OCI-LY1 (cell line): ENCODE measurements at regions not wholly inside any gene's neighbourhood (a gene's known extent, or its start where the extent isn't known, plus 50 kb on each side); places are given as distances from the start of the nearest gene placed in this dataset.

Experiments used
- H2AFZ ChIP-seq: fragments of 200-600 bp; sonication (generic), shearing (Covaris generic); 2 replicates; pipeline ENCODE4 v1.6.0; 2014; ENCODE audit warnings: antibody characterized with exemption, mild to moderate bottlenecking, low read length
- H3F3A ChIP-seq: fragments of 200-600 bp; sonication (generic), shearing (Covaris generic); 2 replicates; pipeline ENCODE4 v1.6.0; 2014; ENCODE audit warnings: mild to moderate bottlenecking, antibody characterized with exemption, low read length, moderate library complexity; ENCODE audit not compliant: insufficient read depth
- H3K27ac ChIP-seq: fragments of 200-600 bp; sonication (generic); 2 replicates; pipeline ENCODE4 v1.5.1; 2014; ENCODE audit warnings: low read length, mixed run types, mild to moderate bottlenecking, low read depth; ENCODE audit not compliant: poor library complexity, severe bottlenecking
- H3K27me3 ChIP-seq: fragments of 200-600 bp; sonication (generic); 2 replicates; pipeline ENCODE4 v1.6.0; 2014; ENCODE audit warnings: antibody characterized with exemption, mild to moderate bottlenecking, low read length, moderate library complexity; ENCODE audit not compliant: insufficient read depth
- H3K36me3 ChIP-seq: fragments of 200-600 bp; sonication (generic); 2 replicates; pipeline ENCODE4 v1.6.1; 2014; ENCODE audit warnings: mild to moderate bottlenecking, antibody characterized with exemption, low read length, moderate library complexity, mixed read lengths; ENCODE audit not compliant: insufficient read depth
- H3K4me1 ChIP-seq: fragments of 200-600 bp; sonication (generic); 2 replicates; pipeline ENCODE4 v1.5.1; 2014; ENCODE audit warnings: mild to moderate bottlenecking, low read length, moderate library complexity; ENCODE audit not compliant: insufficient read depth, severe bottlenecking
- H3K4me2 ChIP-seq: fragments of 200-600 bp; sonication (generic), shearing (Covaris generic); 2 replicates; pipeline ENCODE4 v1.6.1; 2014; ENCODE audit warnings: low read length
- H3K4me3 ChIP-seq: fragments of 200-600 bp; sonication (generic); 2 replicates; pipeline ENCODE4 v1.5.1; 2014; ENCODE audit warnings: low read length, low read depth, mild to moderate bottlenecking, mixed read lengths; ENCODE audit not compliant: poor library complexity, severe bottlenecking
- H3K79me2 ChIP-seq: fragments of 200-600 bp; shearing (Covaris generic); 2 replicates; pipeline ENCODE4 v1.6.1; 2016; ENCODE audit warnings: mixed run types, low read length, mixed read lengths; ENCODE audit not compliant: insufficient read depth
- H3K9ac ChIP-seq: fragments of 200-600 bp; sonication (generic), shearing (Covaris generic); 2 replicates; pipeline ENCODE4 v1.6.1; 2014; ENCODE audit warnings: mild to moderate bottlenecking, low read length, mixed read lengths
- H3K9me2 ChIP-seq: fragments of 200-600 bp; sonication (generic), shearing (Covaris generic); 2 replicates; pipeline ENCODE4 v1.6.1; 2014; ENCODE audit warnings: low read depth, mild to moderate bottlenecking, low read length, mixed read lengths
- H3K9me3 ChIP-seq: fragments of 200-600 bp; shearing (Covaris generic); 2 replicates; pipeline ENCODE4 v1.6.1; 2014; ENCODE audit warnings: low read length, mixed read lengths
- H4K20me1 ChIP-seq: fragments of 200-600 bp; sonication (generic), shearing (Covaris generic); 2 replicates; pipeline ENCODE4 v1.6.0; 2016; ENCODE audit warnings: mild to moderate bottlenecking, low read length; ENCODE audit not compliant: insufficient read depth
- CTCF ChIP-seq: fragments of 200-600 bp; sonication (generic), shearing (Covaris generic); IDR thresholded peaks from 2 replicates; pipeline ENCODE4 v1.5.1; 2017; ENCODE audit warnings: mild to moderate bottlenecking, antibody characterized with exemption, low read length, moderate library complexity, mixed read lengths
- EZH2 ChIP-seq: fragments of 200-600 bp; sonication (generic), shearing (Covaris generic); IDR thresholded peaks from 2 replicates; pipeline ENCODE4 v1.8.0; 2017; ENCODE audit warnings: borderline replicate concordance, mixed run types, mild to moderate bottlenecking, antibody characterized with exemption, low read length, moderate library complexity, mixed read lengths

GRCh38 chr21:23003951-23004350 lies 2005.7 kb downstream of the NCAM2 start:
- Histone ChIP-seq H3K9me3 (no peaks in the 10 kb centered on the region), H3K27ac (no peak overlapping the region), H3K79me2 (no peaks in the 10 kb centered on the region), H3K9me2 (no peaks in the 10 kb centered on the region), H3K4me1 (peaks cover 45% of the 10 kb centered on the region), H4K20me1 (no peaks in the 10 kb centered on the region), H2AFZ (no peak overlapping the region), H3K9ac (no peak overlapping the region), H3F3A (no peaks in the 10 kb centered on the region), H3K4me2 (peak overlapping the region; percentile 28; the same call in 1 of the 2 replicates), H3K36me3 (no peaks in the 10 kb centered on the region), H3K4me3 (peak overlapping the region; percentile 29), H3K27me3 (no peaks in the 10 kb centered on the region)
- no peak for TF ChIP-seq CTCF
- TF ChIP-seq EZH2 = no peak

DNA sequence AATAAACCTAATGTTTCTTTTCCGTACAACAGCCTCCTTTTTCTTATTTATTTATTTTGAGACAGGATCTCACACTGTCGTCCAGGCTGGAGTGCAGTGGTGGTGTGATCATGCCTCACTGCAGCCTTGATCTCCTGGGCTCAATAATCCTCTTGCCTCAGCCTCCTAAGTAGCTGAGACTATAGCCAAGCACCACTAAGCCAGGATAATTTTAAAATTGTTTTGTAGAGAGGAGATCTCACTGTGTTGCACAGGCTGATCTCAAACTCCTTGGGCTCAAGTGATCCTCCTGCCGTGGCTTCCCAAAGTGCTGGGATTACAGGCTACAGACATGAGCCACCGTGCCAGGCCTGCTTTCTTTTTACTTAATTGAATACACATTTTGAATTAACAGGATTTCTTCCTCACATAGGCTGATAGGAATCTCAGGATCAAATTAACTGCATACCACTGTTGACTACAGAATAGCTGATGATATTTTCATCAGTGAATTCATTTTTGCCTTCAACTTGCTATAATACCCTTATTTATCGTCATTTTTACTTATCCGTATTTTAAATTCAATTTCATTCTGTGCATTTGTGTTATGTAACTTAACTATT lies 2010.5 kb downstream of the NCAM2 start:
- Histone ChIP-seq H3K27ac (peak overlapping the region; percentile 56), H3F3A (no peaks in the 10 kb centered on the region), H3K79me2 (no peaks in the 10 kb centered on the region), H3K9me2 (no peaks in the 10 kb centered on the region), H3K36me3 (no peaks in the 10 kb centered on the region), H3K27me3 (no peaks in the 10 kb centered on the region), H3K4me1 (peaks cover 70% of the 10 kb centered on the region), H2AFZ (peak overlapping the region; percentile 75), H3K4me3 (no peak overlapping the region), H3K4me2 (peak overlapping the region; percentile 21; the same call in 1 of the 2 replicates), H4K20me1 (no peaks in the 10 kb centered on the region), H3K9me3 (no peaks in the 10 kb centered on the region), H3K9ac (no peak overlapping the region; the same call in 1 of the 2 replicates)
- no peak for TF ChIP-seq EZH2

DNA sequence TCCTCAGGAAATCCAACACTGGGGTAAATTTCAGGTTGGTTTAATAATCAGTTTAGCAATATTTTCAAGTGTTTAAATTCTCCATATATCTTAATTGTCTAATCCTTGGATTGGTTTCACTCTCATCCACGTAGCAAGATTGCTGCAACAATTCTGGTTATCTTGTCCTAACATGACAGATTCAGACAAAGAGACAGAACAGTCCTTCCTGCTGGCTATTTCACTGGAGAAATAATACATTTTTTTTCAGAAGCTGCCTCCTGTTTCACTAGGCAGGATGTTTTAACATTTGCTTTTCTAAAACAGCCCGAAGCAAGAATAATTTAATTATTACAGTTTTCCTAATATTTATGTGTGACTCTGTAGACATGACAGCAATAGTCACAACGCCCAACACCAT lies 2011.2 kb downstream of the NCAM2 start:
- TF ChIP-seq CTCF (no peak), EZH2 (no peak)
- H3K27ac ChIP-seq = peak overlapping the region; percentile 56
- peak overlapping the region; percentile 75 for H2AFZ ChIP-seq
- H3F3A ChIP-seq = no peaks in the 10 kb centered on the region
- H3K79me2 ChIP-seq = no peaks in the 10 kb centered on the region
- no peaks in the 10 kb centered on the region for H3K9me3 ChIP-seq
- H3K4me2 ChIP-seq = peak overlapping the region; percentile 21; the same call in 1 of the 2 replicates
- H3K4me1 ChIP-seq = peaks cover 68% of the 10 kb centered on the region
- H4K20me1 ChIP-seq = no peaks in the 10 kb centered on the region
- H3K4me3 ChIP-seq = no peak overlapping the region
- no peaks in the 10 kb centered on the region for H3K27me3 ChIP-seq
- no peaks in the 10 kb centered on the region for H3K36me3 ChIP-seq
- no peaks in the 10 kb centered on the region for H3K9me2 ChIP-seq
- H3K9ac ChIP-seq = no peak overlapping the region; the same call in 1 of the 2 replicates

GRCh38 chr21:23014021-23014420 lies 2015.8 kb downstream of the NCAM2 start:
- peak overlapping the region; percentile 25; the same call in 1 of the 2 replicates for H3K4me2 ChIP-seq
- H2AFZ ChIP-seq = no peak overlapping the region
- H3K27me3 ChIP-seq = no peaks in the 10 kb centered on the region
- H3K27ac ChIP-seq = peak overlapping the region; percentile 38
- H3K79me2 ChIP-seq = no peaks in the 10 kb centered on the region
- H3K9ac ChIP-seq = no peak overlapping the region
- no peaks in the 10 kb centered on the region for H3K9me3 ChIP-seq
- peaks cover 64% of the 10 kb centered on the region for H3K4me1 ChIP-seq
- no peaks in the 10 kb centered on the region for H3F3A ChIP-seq
- no peaks in the 10 kb centered on the region for H3K9me2 ChIP-seq
- TF ChIP-seq CTCF = no peak
- no peak for TF ChIP-seq EZH2
- no peaks in the 10 kb centered on the region for H3K36me3 ChIP-seq
- no peaks in the 10 kb centered on the region for H4K20me1 ChIP-seq
- H3K4me3 ChIP-seq = no peak overlapping the region
